NCI-H748 treated with DMSO at 0.1 percent for 48 hours (cell line): ENCODE measurements at regions not wholly inside any gene's neighbourhood (a gene's known extent, or its start where the extent isn't known, plus 50 kb on each side); places are given as distances from the start of the nearest gene placed in this dataset.

ENCODE experiments used
- DNase-seq: peaks from one replicate; lab custom pipeline; 2025; lab: John Stamatoyannopoulos, UW

- DNase-seq: no peak
These were observed 150.3 kb upstream of the SLITRK3 start for GRCh38 chr3:165346503-165346902.

- DNase-seq: no peak
These were observed 147.0 kb upstream of the SLITRK3 start for GRCh38 chr3:165343185-165343584.

GRCh38 chr3:165339753-165340152 is 143.6 kb upstream of the SLITRK3 start:
- peak; percentile 1 for DNase-seq

- no peak for DNase-seq
These were observed 140.6 kb upstream of the SLITRK3 start for GRCh38 chr3:165336786-165337185.
